ENCODE measurements at regions not wholly inside any gene's neighbourhood (a gene's known extent, or its start where the extent isn't known, plus 50 kb on each side); places are given as distances from the start of the nearest gene placed in this dataset.
"Not testable (repeated sequence)": the region's sequence is repeated elsewhere in the genome, so short reads cannot be mapped to it uniquely, and the experiment has no call there.

- Histone ChIP-seq H3K4me3 (ENCODE audit: low read depth, low read length) (no peak overlapping the region), H3K27me3 (ENCODE audit: control insufficient read depth, insufficient read depth, low read length) (no peaks in the 10 kb centered on the region), H3K9me3 (ENCODE audit: control insufficient read depth, insufficient read depth, low read length) (no peaks in the 10 kb centered on the region), H3K27ac (ENCODE audit: low read depth, low read length) (no peak overlapping the region)
- DNase-seq (ENCODE audit: low read depth, low spot score): no peak
- ChIA-PET CTCF (no interaction called here), POLR2A (no interaction called here)
- TF ChIP-seq CTCF (IDR thresholded peaks at IDR 0.05; ENCODE audit: low read depth, low read length): no peak
Measured at GRCh38 chr7:91397612-91398011, 133.4 kb downstream of the FZD1 start.

GRCh38 chr7:91398341-91398740 lies 134.1 kb downstream of the FZD1 start:
- POLR2A ChIA-PET: no interaction called here
- H3K27ac ChIP-seq (ENCODE audit: low read depth, low read length): no peak overlapping the region
- no peak for TF ChIP-seq CTCF (IDR thresholded peaks at IDR 0.05; ENCODE audit: low read depth, low read length)

GRCh38 chr7:91405092-91405788 lies 141.0 kb downstream of the FZD1 start:
- H3K9me3 ChIP-seq (ENCODE audit: control insufficient read depth, insufficient read depth, low read length): no peaks in the 10 kb centered on the region
- peaks cover 3% of the 10 kb centered on the region for H3K27me3 ChIP-seq (ENCODE audit: control insufficient read depth, insufficient read depth, low read length)
- no peak for DNase-seq (ENCODE audit: low read depth, low spot score)
- no peak for TF ChIP-seq CTCF (IDR thresholded peaks at IDR 0.05; ENCODE audit: low read depth, low read length)
- ChIA-PET CTCF (no interaction called here), POLR2A (no interaction called here)
- no peak overlapping the region for H3K27ac ChIP-seq (ENCODE audit: low read depth, low read length)
- H3K4me3 ChIP-seq (ENCODE audit: low read depth, low read length): no peak overlapping the region

More at GRCh38 chr7:91398341-91398740, 134.1 kb downstream of the FZD1 start:
- no peak overlapping the region for H3K4me3 ChIP-seq (ENCODE audit: low read depth, low read length)
- CTCF ChIA-PET: no interaction called here
- no peaks in the 10 kb centered on the region for H3K27me3 ChIP-seq (ENCODE audit: control insufficient read depth, insufficient read depth, low read length)
- DNase-seq (ENCODE audit: low read depth, low spot score): no peak
- no peaks in the 10 kb centered on the region for H3K9me3 ChIP-seq (ENCODE audit: control insufficient read depth, insufficient read depth, low read length)

GRCh38 chr7:91405873-91406272 lies 141.6 kb downstream of the FZD1 start:
- H3K27ac ChIP-seq (ENCODE audit: low read depth, low read length); POLR2A ChIA-PET; CTCF ChIA-PET; H3K4me3 ChIP-seq (ENCODE audit: low read depth, low read length); DNase-seq (ENCODE audit: low read depth, low spot score); H3K9me3 ChIP-seq (ENCODE audit: control insufficient read depth, insufficient read depth, low read length); H3K27me3 ChIP-seq (ENCODE audit: control insufficient read depth, insufficient read depth, low read length): not testable (repeated sequence)

GRCh38 chr7:91407942-91408341 lies 143.7 kb downstream of the FZD1 start:
- peaks cover 3% of the 10 kb centered on the region for H3K27me3 ChIP-seq (ENCODE audit: control insufficient read depth, insufficient read depth, low read length)
- no peak for TF ChIP-seq CTCF (IDR thresholded peaks at IDR 0.05; ENCODE audit: low read depth, low read length)
- H3K9me3 ChIP-seq (ENCODE audit: control insufficient read depth, insufficient read depth, low read length): no peaks in the 10 kb centered on the region
- DNase-seq (ENCODE audit: low read depth, low spot score): no peak
- CTCF ChIA-PET: no interaction called here
- no peak overlapping the region for H3K27ac ChIP-seq (ENCODE audit: low read depth, low read length)
- no peak overlapping the region for H3K4me3 ChIP-seq (ENCODE audit: low read depth, low read length)
- POLR2A ChIA-PET: no interaction called here

Measured in AG04450 (cell line).